GM23338 (cell line): ENCODE measurements at regions not wholly inside any gene's neighbourhood (a gene's known extent, or its start where the extent isn't known, plus 50 kb on each side); places are given as distances from the start of the nearest gene placed in this dataset.

Experiments
- CREB1 ChIP-seq: fragments of 250-450 bp; sonication (Bioruptor Pico); IDR thresholded peaks from 2 replicates; pipeline ENCODE4 v1.5.0; 2020; ENCODE audit warnings: low read depth, mild to moderate bottlenecking, moderate library complexity
- EZH2 ChIP-seq: fragments of 200-600 bp; sonication (generic); IDR thresholded peaks from one replicate; pipeline ENCODE4 v1.8.0; 2017; ENCODE audit warnings: antibody characterized with exemption, mild to moderate bottlenecking, low read depth; ENCODE audit not compliant: unreplicated experiment
- EZH2phosphoT487 ChIP-seq: fragments of 200-600 bp; sonication (generic); IDR thresholded peaks from one replicate; pipeline ENCODE4 v1.8.1; 2018; ENCODE audit warnings: antibody characterized with exemption; ENCODE audit not compliant: unreplicated experiment
- JUNB ChIP-seq: IDR thresholded peaks from one replicate; pipeline ENCODE4 v1.6.1; 2016; ENCODE audit warnings: antibody characterized with exemption; ENCODE audit not compliant: unreplicated experiment
- POLR2AphosphoS5 ChIP-seq: IDR thresholded peaks from 2 replicates; pipeline ENCODE4 v1.6.1; 2016; ENCODE audit warnings: antibody characterized with exemption, low read depth
- ZNF114 ChIP-seq: fragments of 250-450 bp; sonication (Bioruptor Pico); IDR thresholded peaks from 2 replicates; pipeline ENCODE4 v1.5.0; 2020; ENCODE audit warnings: mild to moderate bottlenecking, moderate library complexity
- ZNF331 ChIP-seq: fragments of 250-450 bp; sonication (Bioruptor Pico); IDR thresholded peaks from 2 replicates; pipeline ENCODE4 v1.5.0; 2020; ENCODE audit warnings: low read depth, mild to moderate bottlenecking, moderate library complexity
- TF ChIP-seq, protein P1 (sequence below), 2 experiments: fragments of 200-600 bp in 1 of 2; sonication (generic) in 1 of 2; conservative IDR thresholded peaks; 2 replicates each; pipeline versions ENCODE4 v1.5.1 to v1.6.1; 2016 to 2017; ENCODE audit warnings: antibody characterized with exemption in 2 of 2, low read depth in 2 of 2, mild to moderate bottlenecking in 2 of 2, moderate library complexity in 1 of 2
- TF ChIP-seq, protein P2 (sequence below): IDR thresholded peaks from 2 replicates; pipeline ENCODE4 v1.6.1; 2016; ENCODE audit warnings: antibody characterized with exemption
- TF ChIP-seq, protein P3 (sequence below): IDR thresholded peaks from one replicate; pipeline ENCODE4 v1.6.1; 2018; ENCODE audit warnings: antibody characterized with exemption; ENCODE audit not compliant: unreplicated experiment
- TF ChIP-seq, protein P4 (sequence below): fragments of 250-450 bp; sonication (Bioruptor Pico); IDR thresholded peaks from 2 replicates; pipeline ENCODE4 v1.5.0; 2020; ENCODE audit warnings: mild to moderate bottlenecking, moderate library complexity

DNA sequence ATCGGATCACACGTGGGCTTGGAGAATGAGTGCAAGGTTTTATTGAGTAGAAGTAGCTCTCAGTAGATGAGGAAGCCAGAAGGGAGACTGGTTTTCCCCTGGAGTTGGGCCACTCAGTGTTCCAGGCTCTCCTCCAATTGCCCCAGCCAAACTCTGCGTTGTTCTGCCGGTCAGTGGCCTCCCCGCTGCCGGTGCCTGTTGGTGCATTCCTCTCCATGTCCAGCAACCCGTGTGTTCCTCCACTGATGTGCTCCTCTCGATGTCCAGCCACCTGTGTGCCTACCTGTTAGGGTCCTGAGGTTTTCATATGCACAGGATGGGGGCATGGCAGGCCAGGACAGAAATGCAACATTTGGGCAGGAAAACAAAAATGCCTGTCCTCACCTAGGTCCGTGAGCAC lies 888.0 kb upstream of the PTPRD start:
- TF ChIP-seq, protein P1, sequence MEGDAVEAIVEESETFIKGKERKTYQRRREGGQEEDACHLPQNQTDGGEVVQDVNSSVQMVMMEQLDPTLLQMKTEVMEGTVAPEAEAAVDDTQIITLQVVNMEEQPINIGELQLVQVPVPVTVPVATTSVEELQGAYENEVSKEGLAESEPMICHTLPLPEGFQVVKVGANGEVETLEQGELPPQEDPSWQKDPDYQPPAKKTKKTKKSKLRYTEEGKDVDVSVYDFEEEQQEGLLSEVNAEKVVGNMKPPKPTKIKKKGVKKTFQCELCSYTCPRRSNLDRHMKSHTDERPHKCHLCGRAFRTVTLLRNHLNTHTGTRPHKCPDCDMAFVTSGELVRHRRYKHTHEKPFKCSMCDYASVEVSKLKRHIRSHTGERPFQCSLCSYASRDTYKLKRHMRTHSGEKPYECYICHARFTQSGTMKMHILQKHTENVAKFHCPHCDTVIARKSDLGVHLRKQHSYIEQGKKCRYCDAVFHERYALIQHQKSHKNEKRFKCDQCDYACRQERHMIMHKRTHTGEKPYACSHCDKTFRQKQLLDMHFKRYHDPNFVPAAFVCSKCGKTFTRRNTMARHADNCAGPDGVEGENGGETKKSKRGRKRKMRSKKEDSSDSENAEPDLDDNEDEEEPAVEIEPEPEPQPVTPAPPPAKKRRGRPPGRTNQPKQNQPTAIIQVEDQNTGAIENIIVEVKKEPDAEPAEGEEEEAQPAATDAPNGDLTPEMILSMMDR (conservative IDR thresholded peaks at IDR 0.05; ENCODE audit: low read depth in 2 of 2): no peak
- TF ChIP-seq EZH2phosphoT487: no peak
- no peak for TF ChIP-seq EZH2
- TF ChIP-seq POLR2AphosphoS5: no peak
- no peak for TF ChIP-seq CREB1
- no peak for TF ChIP-seq JUNB
- no peak for TF ChIP-seq ZNF114 (CRISPR knock-in tag)
- no peak for TF ChIP-seq ZNF331 (CRISPR knock-in tag)
- TF ChIP-seq, protein P2, sequence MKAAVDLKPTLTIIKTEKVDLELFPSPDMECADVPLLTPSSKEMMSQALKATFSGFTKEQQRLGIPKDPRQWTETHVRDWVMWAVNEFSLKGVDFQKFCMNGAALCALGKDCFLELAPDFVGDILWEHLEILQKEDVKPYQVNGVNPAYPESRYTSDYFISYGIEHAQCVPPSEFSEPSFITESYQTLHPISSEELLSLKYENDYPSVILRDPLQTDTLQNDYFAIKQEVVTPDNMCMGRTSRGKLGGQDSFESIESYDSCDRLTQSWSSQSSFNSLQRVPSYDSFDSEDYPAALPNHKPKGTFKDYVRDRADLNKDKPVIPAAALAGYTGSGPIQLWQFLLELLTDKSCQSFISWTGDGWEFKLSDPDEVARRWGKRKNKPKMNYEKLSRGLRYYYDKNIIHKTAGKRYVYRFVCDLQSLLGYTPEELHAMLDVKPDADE: no peak
- TF ChIP-seq, protein P3, sequence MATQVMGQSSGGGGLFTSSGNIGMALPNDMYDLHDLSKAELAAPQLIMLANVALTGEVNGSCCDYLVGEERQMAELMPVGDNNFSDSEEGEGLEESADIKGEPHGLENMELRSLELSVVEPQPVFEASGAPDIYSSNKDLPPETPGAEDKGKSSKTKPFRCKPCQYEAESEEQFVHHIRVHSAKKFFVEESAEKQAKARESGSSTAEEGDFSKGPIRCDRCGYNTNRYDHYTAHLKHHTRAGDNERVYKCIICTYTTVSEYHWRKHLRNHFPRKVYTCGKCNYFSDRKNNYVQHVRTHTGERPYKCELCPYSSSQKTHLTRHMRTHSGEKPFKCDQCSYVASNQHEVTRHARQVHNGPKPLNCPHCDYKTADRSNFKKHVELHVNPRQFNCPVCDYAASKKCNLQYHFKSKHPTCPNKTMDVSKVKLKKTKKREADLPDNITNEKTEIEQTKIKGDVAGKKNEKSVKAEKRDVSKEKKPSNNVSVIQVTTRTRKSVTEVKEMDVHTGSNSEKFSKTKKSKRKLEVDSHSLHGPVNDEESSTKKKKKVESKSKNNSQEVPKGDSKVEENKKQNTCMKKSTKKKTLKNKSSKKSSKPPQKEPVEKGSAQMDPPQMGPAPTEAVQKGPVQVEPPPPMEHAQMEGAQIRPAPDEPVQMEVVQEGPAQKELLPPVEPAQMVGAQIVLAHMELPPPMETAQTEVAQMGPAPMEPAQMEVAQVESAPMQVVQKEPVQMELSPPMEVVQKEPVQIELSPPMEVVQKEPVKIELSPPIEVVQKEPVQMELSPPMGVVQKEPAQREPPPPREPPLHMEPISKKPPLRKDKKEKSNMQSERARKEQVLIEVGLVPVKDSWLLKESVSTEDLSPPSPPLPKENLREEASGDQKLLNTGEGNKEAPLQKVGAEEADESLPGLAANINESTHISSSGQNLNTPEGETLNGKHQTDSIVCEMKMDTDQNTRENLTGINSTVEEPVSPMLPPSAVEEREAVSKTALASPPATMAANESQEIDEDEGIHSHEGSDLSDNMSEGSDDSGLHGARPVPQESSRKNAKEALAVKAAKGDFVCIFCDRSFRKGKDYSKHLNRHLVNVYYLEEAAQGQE: no peak
- TF ChIP-seq, protein P4, sequence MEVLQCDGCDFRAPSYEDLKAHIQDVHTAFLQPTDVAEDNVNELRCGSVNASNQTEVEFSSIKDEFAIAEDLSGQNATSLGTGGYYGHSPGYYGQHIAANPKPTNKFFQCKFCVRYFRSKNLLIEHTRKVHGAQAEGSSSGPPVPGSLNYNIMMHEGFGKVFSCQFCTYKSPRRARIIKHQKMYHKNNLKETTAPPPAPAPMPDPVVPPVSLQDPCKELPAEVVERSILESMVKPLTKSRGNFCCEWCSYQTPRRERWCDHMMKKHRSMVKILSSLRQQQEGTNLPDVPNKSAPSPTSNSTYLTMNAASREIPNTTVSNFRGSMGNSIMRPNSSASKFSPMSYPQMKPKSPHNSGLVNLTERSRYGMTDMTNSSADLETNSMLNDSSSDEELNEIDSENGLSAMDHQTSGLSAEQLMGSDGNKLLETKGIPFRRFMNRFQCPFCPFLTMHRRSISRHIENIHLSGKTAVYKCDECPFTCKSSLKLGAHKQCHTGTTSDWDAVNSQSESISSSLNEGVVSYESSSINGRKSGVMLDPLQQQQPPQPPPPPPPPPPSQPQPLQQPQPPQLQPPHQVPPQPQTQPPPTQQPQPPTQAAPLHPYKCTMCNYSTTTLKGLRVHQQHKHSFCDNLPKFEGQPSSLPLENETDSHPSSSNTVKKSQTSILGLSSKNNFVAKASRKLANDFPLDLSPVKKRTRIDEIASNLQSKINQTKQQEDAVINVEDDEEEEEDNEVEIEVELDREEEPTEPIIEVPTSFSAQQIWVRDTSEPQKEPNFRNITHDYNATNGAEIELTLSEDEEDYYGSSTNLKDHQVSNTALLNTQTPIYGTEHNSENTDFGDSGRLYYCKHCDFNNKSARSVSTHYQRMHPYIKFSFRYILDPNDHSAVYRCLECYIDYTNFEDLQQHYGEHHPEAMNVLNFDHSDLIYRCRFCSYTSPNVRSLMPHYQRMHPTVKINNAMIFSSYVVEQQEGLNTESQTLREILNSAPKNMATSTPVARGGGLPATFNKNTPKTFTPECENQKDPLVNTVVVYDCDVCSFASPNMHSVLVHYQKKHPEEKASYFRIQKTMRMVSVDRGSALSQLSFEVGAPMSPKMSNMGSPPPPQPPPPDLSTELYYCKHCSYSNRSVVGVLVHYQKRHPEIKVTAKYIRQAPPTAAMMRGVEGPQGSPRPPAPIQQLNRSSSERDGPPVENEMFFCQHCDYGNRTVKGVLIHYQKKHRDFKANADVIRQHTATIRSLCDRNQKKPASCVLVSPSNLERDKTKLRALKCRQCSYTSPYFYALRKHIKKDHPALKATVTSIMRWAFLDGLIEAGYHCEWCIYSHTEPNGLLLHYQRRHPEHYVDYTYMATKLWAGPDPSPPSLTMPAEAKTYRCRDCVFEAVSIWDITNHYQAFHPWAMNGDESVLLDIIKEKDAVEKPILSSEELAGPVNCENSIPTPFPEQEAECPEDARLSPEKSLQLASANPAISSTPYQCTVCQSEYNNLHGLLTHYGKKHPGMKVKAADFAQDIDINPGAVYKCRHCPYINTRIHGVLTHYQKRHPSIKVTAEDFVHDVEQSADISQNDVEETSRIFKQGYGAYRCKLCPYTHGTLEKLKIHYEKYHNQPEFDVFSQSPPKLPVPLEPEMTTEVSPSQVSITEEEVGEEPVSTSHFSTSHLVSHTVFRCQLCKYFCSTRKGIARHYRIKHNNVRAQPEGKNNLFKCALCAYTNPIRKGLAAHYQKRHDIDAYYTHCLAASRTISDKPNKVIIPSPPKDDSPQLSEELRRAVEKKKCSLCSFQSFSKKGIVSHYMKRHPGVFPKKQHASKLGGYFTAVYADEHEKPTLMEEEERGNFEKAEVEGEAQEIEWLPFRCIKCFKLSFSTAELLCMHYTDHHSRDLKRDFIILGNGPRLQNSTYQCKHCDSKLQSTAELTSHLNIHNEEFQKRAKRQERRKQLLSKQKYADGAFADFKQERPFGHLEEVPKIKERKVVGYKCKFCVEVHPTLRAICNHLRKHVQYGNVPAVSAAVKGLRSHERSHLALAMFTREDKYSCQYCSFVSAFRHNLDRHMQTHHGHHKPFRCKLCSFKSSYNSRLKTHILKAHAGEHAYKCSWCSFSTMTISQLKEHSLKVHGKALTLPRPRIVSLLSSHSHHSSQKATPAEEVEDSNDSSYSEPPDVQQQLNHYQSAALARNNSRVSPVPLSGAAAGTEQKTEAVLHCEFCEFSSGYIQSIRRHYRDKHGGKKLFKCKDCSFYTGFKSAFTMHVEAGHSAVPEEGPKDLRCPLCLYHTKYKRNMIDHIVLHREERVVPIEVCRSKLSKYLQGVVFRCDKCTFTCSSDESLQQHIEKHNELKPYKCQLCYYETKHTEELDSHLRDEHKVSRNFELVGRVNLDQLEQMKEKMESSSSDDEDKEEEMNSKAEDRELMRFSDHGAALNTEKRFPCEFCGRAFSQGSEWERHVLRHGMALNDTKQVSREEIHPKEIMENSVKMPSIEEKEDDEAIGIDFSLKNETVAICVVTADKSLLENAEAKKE (CRISPR knock-in tag): no peak
